NB4 (cell line): ENCODE measurements at regions not wholly inside any gene's neighbourhood (a gene's known extent, or its start where the extent isn't known, plus 50 kb on each side); places are given as distances from the start of the nearest gene placed in this dataset.
"Not testable (repeated sequence)": the region's sequence is repeated elsewhere in the genome, so short reads cannot be mapped to it uniquely, and the experiment has no call there.

Experiments used
- DNase-seq: peaks from one replicate; pipeline ENCODE4 v3.0.0; 2010; ENCODE audit warnings: low read depth
- H3K4me3 ChIP-seq: one replicate; pipeline ENCODE4 v1.5.1; 2011; ENCODE audit warnings: mild to moderate bottlenecking, low read depth, low read length, moderate library complexity
- MAX ChIP-seq: IDR thresholded peaks from 2 replicates; pipeline ENCODE4 v1.6.1; 2011; ENCODE audit warnings: low read depth, low read length
- MYC ChIP-seq: IDR thresholded peaks from 2 replicates; pipeline ENCODE4 v1.6.1; 2011; ENCODE audit warnings: low read depth, low read length
- POLR2A ChIP-seq: IDR thresholded peaks from 2 replicates; pipeline ENCODE4 v1.6.1; 2011; ENCODE audit warnings: mild to moderate bottlenecking; ENCODE audit not compliant: insufficient read length; ENCODE audit errors: extremely low read depth
- TF ChIP-seq, protein P1 (sequence below): IDR thresholded peaks from one replicate; pipeline ENCODE4 v1.5.1; 2012; ENCODE audit warnings: low read depth, low read length

- DNase-seq: no peak
- TF ChIP-seq POLR2A (no peak), MAX (no peak), MYC (no peak)
- TF ChIP-seq, protein P1, sequence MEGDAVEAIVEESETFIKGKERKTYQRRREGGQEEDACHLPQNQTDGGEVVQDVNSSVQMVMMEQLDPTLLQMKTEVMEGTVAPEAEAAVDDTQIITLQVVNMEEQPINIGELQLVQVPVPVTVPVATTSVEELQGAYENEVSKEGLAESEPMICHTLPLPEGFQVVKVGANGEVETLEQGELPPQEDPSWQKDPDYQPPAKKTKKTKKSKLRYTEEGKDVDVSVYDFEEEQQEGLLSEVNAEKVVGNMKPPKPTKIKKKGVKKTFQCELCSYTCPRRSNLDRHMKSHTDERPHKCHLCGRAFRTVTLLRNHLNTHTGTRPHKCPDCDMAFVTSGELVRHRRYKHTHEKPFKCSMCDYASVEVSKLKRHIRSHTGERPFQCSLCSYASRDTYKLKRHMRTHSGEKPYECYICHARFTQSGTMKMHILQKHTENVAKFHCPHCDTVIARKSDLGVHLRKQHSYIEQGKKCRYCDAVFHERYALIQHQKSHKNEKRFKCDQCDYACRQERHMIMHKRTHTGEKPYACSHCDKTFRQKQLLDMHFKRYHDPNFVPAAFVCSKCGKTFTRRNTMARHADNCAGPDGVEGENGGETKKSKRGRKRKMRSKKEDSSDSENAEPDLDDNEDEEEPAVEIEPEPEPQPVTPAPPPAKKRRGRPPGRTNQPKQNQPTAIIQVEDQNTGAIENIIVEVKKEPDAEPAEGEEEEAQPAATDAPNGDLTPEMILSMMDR: no peak
- no peak overlapping the region for H3K4me3 ChIP-seq
Observed at GRCh38 chr1:244150665-244151064, 99.6 kb downstream of the ZBTB18 start.

GRCh38 chr1:244151537-244151936 lies 100.5 kb downstream of the ZBTB18 start:
- no peak overlapping the region for H3K4me3 ChIP-seq
- DNase-seq: no peak
- TF ChIP-seq POLR2A: no peak
- TF ChIP-seq, protein P1: no peak
- TF ChIP-seq MAX: no peak
- no peak for TF ChIP-seq MYC

DNA sequence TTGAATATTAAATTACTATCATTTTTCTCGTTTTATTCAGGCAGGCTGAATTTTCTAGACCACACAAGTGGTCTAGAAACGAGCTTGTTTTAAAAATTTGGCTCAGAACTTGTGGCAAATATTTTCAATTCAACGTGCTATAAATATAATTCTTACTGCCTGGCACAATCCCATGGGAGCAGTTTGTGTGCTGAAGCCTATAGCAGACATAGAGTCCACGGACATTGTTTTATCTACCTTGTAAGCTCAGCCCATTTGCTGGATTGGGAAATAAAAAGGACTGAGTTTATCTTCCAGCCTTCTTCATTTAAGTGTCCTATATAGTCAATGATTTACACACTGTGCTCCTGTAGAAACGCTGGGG lies 103.4 kb downstream of the ZBTB18 start:
- no peak for DNase-seq
- H3K4me3 ChIP-seq: no peak overlapping the region
- TF ChIP-seq MYC (no peak), POLR2A (no peak), MAX (no peak)
- TF ChIP-seq, protein P1: no peak

DNA sequence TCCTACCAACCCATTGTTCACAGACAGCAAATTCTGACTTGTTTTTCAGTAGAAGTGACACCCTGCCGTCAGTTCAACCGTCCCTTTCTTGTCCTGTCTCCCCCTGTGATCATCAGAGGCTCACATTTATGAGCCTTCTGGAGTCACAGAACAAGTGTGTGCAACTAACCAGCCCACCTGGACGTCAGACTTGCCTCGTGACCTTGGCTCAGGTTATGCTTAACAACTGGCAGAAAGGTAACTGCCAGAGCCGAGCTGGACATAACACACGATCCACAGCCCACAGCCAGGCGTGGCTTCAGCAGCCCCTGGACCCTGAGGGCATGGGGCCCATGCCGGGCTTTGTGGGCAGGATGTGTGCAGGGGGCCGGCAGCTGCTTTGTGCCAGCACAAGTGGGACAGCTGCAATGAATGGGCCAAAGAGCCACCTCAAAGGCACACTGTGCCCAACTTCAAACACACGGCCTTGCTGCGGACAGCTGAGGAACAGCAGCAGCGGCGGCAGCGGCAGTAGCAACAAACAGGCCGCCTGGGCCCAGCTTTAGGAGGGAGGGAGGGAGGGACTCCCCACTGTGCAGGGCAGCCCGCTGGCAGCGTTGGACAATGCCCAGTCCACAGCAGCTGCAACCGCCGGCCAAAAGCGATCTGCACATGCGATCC lies 103.9 kb downstream of the ZBTB18 start:
- no peak for TF ChIP-seq MYC
- no peak for TF ChIP-seq MAX
- TF ChIP-seq, protein P1: no peak
- no peak for DNase-seq
- H3K4me3 ChIP-seq: no peak overlapping the region

DNA sequence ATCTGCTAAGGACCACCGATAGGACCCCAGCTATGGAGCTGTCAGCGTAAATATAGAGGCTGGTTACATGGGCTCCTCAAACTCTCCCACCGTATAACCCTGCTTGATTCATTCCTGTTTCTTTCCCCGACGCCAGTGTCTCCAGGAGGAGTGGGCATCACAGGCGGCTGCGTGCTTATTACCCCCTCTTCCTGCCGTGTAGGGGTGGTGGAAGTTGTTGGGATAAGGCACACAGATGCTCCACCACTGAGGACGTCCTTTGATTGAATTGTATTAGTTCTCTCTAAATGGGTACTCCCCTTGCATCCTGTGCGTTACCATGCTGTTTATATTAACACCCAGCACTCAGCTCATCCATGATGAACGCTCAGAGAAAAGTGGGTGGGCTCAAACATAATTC lies 104.6 kb downstream of the ZBTB18 start:
- no peak overlapping the region for H3K4me3 ChIP-seq
- DNase-seq: no peak
- TF ChIP-seq MAX: no peak
- TF ChIP-seq MYC: no peak
- TF ChIP-seq POLR2A: no peak
- TF ChIP-seq, protein P1: no peak

DNA sequence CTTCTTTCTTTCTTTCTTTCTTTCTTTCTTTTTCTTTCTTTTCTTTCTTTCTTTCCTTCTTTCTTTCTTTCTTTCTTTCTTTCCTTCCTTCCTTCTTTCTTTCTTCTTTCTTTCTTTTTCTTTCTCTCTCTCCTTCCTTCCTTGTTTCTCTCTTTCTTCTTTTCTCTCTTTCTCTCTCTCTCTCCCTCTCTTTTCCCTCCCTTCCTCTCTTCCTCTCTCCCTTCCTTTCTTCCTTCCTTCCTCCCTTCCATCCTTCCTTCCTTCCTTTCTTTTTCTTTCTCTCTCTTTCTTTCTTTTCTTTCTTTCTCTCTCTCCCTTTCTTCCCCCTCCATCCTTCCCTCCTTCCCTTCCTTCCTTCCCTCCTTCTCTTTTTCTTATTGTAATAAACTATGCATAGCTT lies 105.5 kb downstream of the ZBTB18 start:
- not testable (repeated sequence) for DNase-seq, H3K4me3 ChIP-seq
